Ascending aorta (tissue), 2 donors: ENCODE measurements at regions not wholly inside any gene's neighbourhood (a gene's known extent, or its start where the extent isn't known, plus 50 kb on each side); places are given as distances from the start of the nearest gene placed in this dataset.

Source experiments
- DNase-seq, 2 donors: peaks; one replicate each; pipeline ENCODE4 v3.0.0-alpha.2; 2019; ENCODE audit warnings: low spot score in 2 of 2
- H3K27ac ChIP-seq, 2 donors: fragments of 200-600 bp; sonication (generic); one replicate each; pipeline ENCODE4 v1.5.1; 2016 to 2017; ENCODE audit warnings: mild to moderate bottlenecking in 1 of 2
- H3K27me3 ChIP-seq: fragments of 200-600 bp; sonication (generic); one replicate; pipeline ENCODE4 v1.5.1; 2017
- H3K36me3 ChIP-seq, 2 donors: fragments of 200-600 bp; sonication (generic); one replicate each; pipeline ENCODE4 v1.5.1; 2016
- H3K4me1 ChIP-seq, 2 donors: fragments of 200-600 bp; sonication (generic); one replicate each; pipeline ENCODE4 v1.5.1; 2016 to 2017; ENCODE audit warnings: mild to moderate bottlenecking in 1 of 2
- H3K4me3 ChIP-seq, 2 donors: fragments of 200-600 bp; sonication (generic); one replicate each; pipeline ENCODE4 v1.5.1; 2016 to 2017; ENCODE audit warnings: mild to moderate bottlenecking in 1 of 2
- H3K9me3 ChIP-seq, 2 donors: fragments of 200-600 bp; sonication (generic); one replicate each; pipeline ENCODE4 v1.5.1; 2016
- CTCF ChIP-seq, 3 experiments: fragments of 200-600 bp in 2 of 3; fragments of 450-650 bp in 1 of 3; sonication (generic) in 2 of 3; IDR thresholded peaks; one replicate each; pipeline ENCODE4 v1.5.1; 2016 to 2019; ENCODE audit warnings: antibody characterized with exemption in 3 of 3, mild to moderate bottlenecking in 1 of 3, moderate library complexity in 1 of 3
- intact Hi-C: fragments of 100-400 bp; cut with DNase I; formaldehyde crosslinking; loops from one replicate; pipeline ENCODE4 v1.15.1; 2023

GRCh38 chr2:195508139-195508455 lies 148.9 kb upstream of the SLC39A10 start:
- no peak overlapping the region for H3K4me3 ChIP-seq
- no peaks in the 10 kb centered on the region for H3K9me3 ChIP-seq
- no peak for DNase-seq
- no peak for TF ChIP-seq CTCF (IDR thresholded peaks at IDR 0.05)
- no peaks in the 10 kb centered on the region for H3K4me1 ChIP-seq
- intact Hi-C loops = no loop called here
- H3K36me3 ChIP-seq = no peaks in the 10 kb centered on the region
- H3K27me3 ChIP-seq = no peaks in the 10 kb centered on the region
- no peak overlapping the region for H3K27ac ChIP-seq

GRCh38 chr2:195507447-195508138 lies 149.4 kb upstream of the SLC39A10 start:
- intact Hi-C loops = no loop called here
- no peak overlapping the region for H3K4me3 ChIP-seq
- TF ChIP-seq CTCF (IDR thresholded peaks at IDR 0.05) = no peak
- H3K36me3 ChIP-seq = no peaks in the 10 kb centered on the region
- H3K27ac ChIP-seq = no peak overlapping the region
- no peaks in the 10 kb centered on the region for H3K9me3 ChIP-seq
- no peaks in the 10 kb centered on the region for H3K4me1 ChIP-seq
- no peak for DNase-seq
- no peaks in the 10 kb centered on the region for H3K27me3 ChIP-seq

GRCh38 chr2:195505701-195506100 lies 151.3 kb upstream of the SLC39A10 start:
- no peak for DNase-seq
- no peak overlapping the region for H3K27ac ChIP-seq
- no peak overlapping the region for H3K4me3 ChIP-seq
- H3K9me3 ChIP-seq = no peaks in the 10 kb centered on the region
- H3K4me1 ChIP-seq = no peaks in the 10 kb centered on the region
- TF ChIP-seq CTCF (IDR thresholded peaks at IDR 0.05) = no peak
- no peaks in the 10 kb centered on the region for H3K27me3 ChIP-seq
- intact Hi-C loops = no loop called here
- H3K36me3 ChIP-seq = no peaks in the 10 kb centered on the region

- Histone ChIP-seq H3K36me3 (no peaks in the 10 kb centered on the region), H3K27me3 (no peaks in the 10 kb centered on the region), H3K4me1 (peaks cover 0 to 7% of the 10 kb centered on the region in 2 donors), H3K27ac (no peak overlapping the region), H3K4me3 (no peak overlapping the region), H3K9me3 (no peaks in the 10 kb centered on the region)
- DNase-seq = no peak
- intact Hi-C loops = no loop called here
- no peak for TF ChIP-seq CTCF (IDR thresholded peaks at IDR 0.05)
Observed at GRCh38 chr2:195503208-195503607, 153.8 kb upstream of the SLC39A10 start.

- H3K27ac ChIP-seq = no peak overlapping the region
- no peaks in the 10 kb centered on the region for H3K36me3 ChIP-seq
- H3K4me1 ChIP-seq = peaks cover 0 to 12% of the 10 kb centered on the region in 2 donors
- no peak for DNase-seq
- H3K27me3 ChIP-seq = no peaks in the 10 kb centered on the region
- TF ChIP-seq CTCF (IDR thresholded peaks at IDR 0.05) = no peak
- no peaks in the 10 kb centered on the region for H3K9me3 ChIP-seq
- intact Hi-C loops = no loop called here
- H3K4me3 ChIP-seq = no peak overlapping the region
Observed at GRCh38 chr2:195501746-195502145, 155.3 kb upstream of the SLC39A10 start.

GRCh38 chr2:195500879-195501278 lies 156.1 kb upstream of the SLC39A10 start:
- no peak for TF ChIP-seq CTCF (IDR thresholded peaks at IDR 0.05)
- Histone ChIP-seq H3K9me3 (no peaks in the 10 kb centered on the region), H3K4me1 (peaks cover 0 to 12% of the 10 kb centered on the region in 2 donors), H3K36me3 (no peaks in the 10 kb centered on the region), H3K27me3 (no peaks in the 10 kb centered on the region), H3K4me3 (no peak overlapping the region), H3K27ac (no peak overlapping the region)
- intact Hi-C loops = no loop called here
- DNase-seq = no peak
